K562 (cell line): ENCODE measurements at regions not wholly inside any gene's neighbourhood (a gene's known extent, or its start where the extent isn't known, plus 50 kb on each side); places are given as distances from the start of the nearest gene placed in this dataset.

Experiments used
- ATAC-seq: fragments of 200-7000 bp; cut with Tn5 transposase; 3 replicates; pipeline ENCODE4 v1.9.1; 2020; ENCODE audit warnings: moderate library complexity
- BruUV-seq: library from RNA; stranded (reverse); fragments of 400-500 nt; replicated peaks from 2 replicates; lab custom pipeline; 2021; lab: Mats Ljungman, UMichigan
- CTCF ChIA-PET: fragments of 300-600 bp; formaldehyde crosslinking; extraction: SDS; loops from one replicate; lab custom pipeline; 2021; ENCODE audit warnings: low intra/inter-chr PET ratio; lab: Yijun Ruan, JAX
- POLR2A ChIA-PET: fragments of 300-600, 350-650 bp; sonication (Branson Sonifier 250); formaldehyde crosslinking; extraction: SDS; loops from one replicate; lab custom pipeline; 2021; ENCODE audit warnings: antibody characterized with exemption, inconsistent platforms; lab: Yijun Ruan, JAX
- DNase-seq, 4 experiments: peaks; one replicate each; pipeline versions ENCODE4 v3.0.0 to v3.0.0-alpha.2; 2011 to 2018; ENCODE audit warnings: low spot score in 3 of 4, mixed read lengths in 3 of 4; ENCODE audit errors: extremely low read depth in 1 of 4
- FAIRE-seq: peaks from 2 replicates; lab custom pipeline; 2011; peaks lifted over from hg19 to GRCh38; lab: Jason Lieb, UNC
- H2AFZ ChIP-seq: 2 replicates; pipeline ENCODE4 v1.6.0; 2011; ENCODE audit warnings: low read depth, low read length, control low read depth, inconsistent platforms
- H3K27ac ChIP-seq: fragments of 200-600 bp; 3 replicates; pipeline ENCODE4 v1.8.0; 2011; ENCODE audit warnings: low read depth, mild to moderate bottlenecking, control low read depth, inconsistent platforms, low read length, moderate library complexity, mixed read lengths; ENCODE audit errors: extremely low read depth
- H3K27me3 ChIP-seq, 2 experiments: fragments of 300-600 bp in 1 of 2; 2 replicates in 1 of 2; 3 replicates in 1 of 2; pipeline versions ENCODE4 v1.6.0 to v1.8.0; 2011; ENCODE audit warnings: inconsistent platforms in 2 of 2, low read length in 2 of 2, mild to moderate bottlenecking in 1 of 2, mixed read lengths in 1 of 2, moderate library complexity in 1 of 2; ENCODE audit not compliant: control insufficient read depth in 2 of 2, insufficient read depth in 2 of 2
- H3K36me3 ChIP-seq: fragments of 300-600 bp; 3 replicates; pipeline ENCODE4 v1.8.0; 2011; ENCODE audit warnings: mild to moderate bottlenecking, low read length, inconsistent platforms; ENCODE audit not compliant: control insufficient read depth, insufficient read depth
- H3K4me1 ChIP-seq, 2 experiments: fragments of 200-600 bp in 1 of 2; replicated peaks in 1 of 2; 2 replicates in 1 of 2; 3 replicates in 1 of 2; pipeline versions ENCODE4 v1.5.1 to v1.8.0; 2011; ENCODE audit warnings: inconsistent platforms in 2 of 2, low read length in 2 of 2, mild to moderate bottlenecking in 1 of 2, mixed read lengths in 1 of 2, moderate library complexity in 1 of 2; ENCODE audit not compliant: control insufficient read depth in 2 of 2, insufficient read depth in 2 of 2
- H3K4me2 ChIP-seq: 2 replicates; pipeline ENCODE4 v1.6.1; 2011; ENCODE audit warnings: low read length, control low read depth, inconsistent platforms, mixed read lengths; ENCODE audit not compliant: insufficient read depth
- H3K4me3 ChIP-seq: fragments of 200-600 bp; sonication (generic), shearing (Covaris generic); 2 replicates; pipeline ENCODE4 v1.5.1; 2016; ENCODE audit warnings: control low read depth, inconsistent platforms
- H3K79me2 ChIP-seq: fragments of 200-600 bp; 3 replicates; pipeline ENCODE4 v1.8.0; 2011; ENCODE audit warnings: low read length, inconsistent platforms; ENCODE audit not compliant: control insufficient read depth, insufficient read depth
- H3K9ac ChIP-seq, 2 experiments: 2 replicates each; pipeline versions ENCODE4 v1.6.0 to v1.6.1; 2011; ENCODE audit warnings: low read depth in 2 of 2, low read length in 2 of 2, control low read depth in 1 of 2, inconsistent platforms in 1 of 2, mild to moderate bottlenecking in 1 of 2, mixed read lengths in 1 of 2; ENCODE audit not compliant: insufficient read depth in 1 of 2
- H3K9me1 ChIP-seq: one replicate; pipeline ENCODE4 v1.6.0; 2011; ENCODE audit warnings: inconsistent platforms, mild to moderate bottlenecking, low read length, moderate library complexity; ENCODE audit not compliant: control insufficient read depth, insufficient read depth
- H3K9me3 ChIP-seq: replicated peaks from 2 replicates; pipeline ENCODE4 v1.5.1; 2011; ENCODE audit warnings: low read depth, low read length, inconsistent platforms; ENCODE audit not compliant: control insufficient read depth, insufficient read depth
- H4K20me1 ChIP-seq: replicated peaks from 2 replicates; pipeline ENCODE4 v1.6.1; 2011; ENCODE audit warnings: low read length, inconsistent platforms, mixed read lengths; ENCODE audit not compliant: control insufficient read depth, insufficient read depth
- C11orf30 ChIP-seq: fragments of 450-650 bp; IDR thresholded peaks from 2 replicates; pipeline ENCODE4 v1.6.1; 2016; ENCODE audit warnings: low read depth, mild to moderate bottlenecking
- CREB1 ChIP-seq, 2 experiments: sonication (generic) in 1 of 2; formaldehyde crosslinking in 1 of 2; IDR thresholded peaks; 2 replicates each; pipeline versions ENCODE4 v1.6.1 to v1.8.0; 2012 to 2022; ENCODE audit warnings: inconsistent platforms in 1 of 2, mild to moderate bottlenecking in 1 of 2, missing genetic modification reagents in 1 of 2, moderate library complexity in 1 of 2
- CREM ChIP-seq: IDR thresholded peaks from 2 replicates; pipeline ENCODE4 v1.6.1; 2014; ENCODE audit warnings: antibody characterized with exemption, low read depth
- HDAC2 ChIP-seq: fragments of 450-650 bp; IDR thresholded peaks from 2 replicates; pipeline ENCODE4 v1.6.1; 2016; ENCODE audit warnings: mild to moderate bottlenecking
- JUND ChIP-seq, 2 experiments: IDR thresholded peaks; 2 replicates in 1 of 2; 3 replicates in 1 of 2; pipeline ENCODE4 v1.6.1; 2011; ENCODE audit warnings: borderline replicate concordance in 2 of 2, low read depth in 2 of 2, low read length in 2 of 2, improper control_type of control experiment in 1 of 2, missing biosample characterization in 1 of 2, missing genetic modification characterization in 1 of 2, missing genetic modification reagents in 1 of 2
- POLR2AphosphoS5 ChIP-seq: IDR thresholded peaks from 2 replicates; pipeline ENCODE4 v1.6.1; 2011; ENCODE audit warnings: mild to moderate bottlenecking, low read depth, low read length, moderate library complexity; ENCODE audit not compliant: control insufficient read depth, insufficient read depth
- RAD21 ChIP-seq, 2 experiments: fragments of 250-450 bp in 1 of 2; fragments of 450-650 bp in 1 of 2; sonication (Bioruptor Pico) in 1 of 2; formaldehyde crosslinking in 1 of 2; IDR thresholded peaks in 1 of 2; conservative IDR thresholded peaks in 1 of 2; 2 replicates each; pipeline versions ENCODE4 v1.4.0 to v1.8.0; 2020 to 2022; ENCODE audit warnings: mild to moderate bottlenecking in 2 of 2, moderate library complexity in 1 of 2
- SAFB2 ChIP-seq: fragments of 200-400 bp; formaldehyde crosslinking; IDR thresholded peaks from 2 replicates; pipeline ENCODE4 v1.6.1; 2018; ENCODE audit warnings: borderline replicate concordance, low read length, low read depth, moderate library complexity; ENCODE audit not compliant: severe bottlenecking
- STAG1 ChIP-seq: sonication (generic); formaldehyde crosslinking; IDR thresholded peaks from 2 replicates; pipeline ENCODE4 v1.5.0; 2020; ENCODE audit warnings: missing genetic modification reagents, borderline replicate concordance
- ZEB2 ChIP-seq: fragments of 450-650 bp; IDR thresholded peaks from 2 replicates; pipeline ENCODE4 v1.6.1; 2016
- ZNF316 ChIP-seq: fragments of 450-650 bp; IDR thresholded peaks from 2 replicates; pipeline ENCODE4 v1.6.1; 2016
- ZNF696 ChIP-seq: fragments of 250-450 bp; sonication (Bioruptor Pico); conservative IDR thresholded peaks from 2 replicates; pipeline ENCODE4 v1.4.0; 2020; ENCODE audit warnings: mild to moderate bottlenecking, moderate library complexity
- WGBS: fragments of 100-300 bp; shearing (Covaris generic); methylation state at CpG from one replicate; pipeline ENCODE4 v1.1.6; 2016; ENCODE audit warnings: low coverage, mixed read lengths; ENCODE audit not compliant: insufficient coverage; ENCODE audit errors: missing lambda C conversion rate; 5-methylcytosine and 5-hydroxymethylcytosine counted together
- in situ Hi-C: fragments of 300-500 bp; cut with MboI; formaldehyde crosslinking; loops from 4 replicates; pipeline ENCODE4 v1.15.0; 2018; ENCODE audit warnings: inconsistent platforms, mixed read lengths
- intact Hi-C: fragments of 100-400 bp; cut with micrococcal nuclease; formaldehyde crosslinking; loops from 2 replicates; pipeline ENCODE4 v1.14.2; 2022
- TF ChIP-seq, protein P1 (sequence below): sonication (generic); formaldehyde crosslinking; IDR thresholded peaks from 2 replicates; pipeline ENCODE4 v1.4.0; 2020; ENCODE audit warnings: mild to moderate bottlenecking, missing genetic modification reagents
- TF ChIP-seq, protein P2 (sequence below): fragments of 200-800 bp; sonication (Bioruptor generic); IDR thresholded peaks from 2 replicates; pipeline ENCODE4 v1.6.1; 2017; ENCODE audit warnings: missing genetic modification characterization, missing compliant biosample characterization
- TF ChIP-seq, protein P3 (sequence below), 3 experiments: IDR thresholded peaks in 2 of 3; conservative IDR thresholded peaks in 1 of 3; 2 replicates each; pipeline ENCODE4 v1.5.1; 2011 to 2012; ENCODE audit warnings: low read length in 3 of 3, mild to moderate bottlenecking in 3 of 3, control low read depth in 2 of 3, improper control_type of control experiment in 1 of 3, inconsistent platforms in 1 of 3, low read depth in 1 of 3, mixed read lengths in 1 of 3, moderate library complexity in 1 of 3; ENCODE audit not compliant: insufficient read depth in 2 of 3

DNA sequence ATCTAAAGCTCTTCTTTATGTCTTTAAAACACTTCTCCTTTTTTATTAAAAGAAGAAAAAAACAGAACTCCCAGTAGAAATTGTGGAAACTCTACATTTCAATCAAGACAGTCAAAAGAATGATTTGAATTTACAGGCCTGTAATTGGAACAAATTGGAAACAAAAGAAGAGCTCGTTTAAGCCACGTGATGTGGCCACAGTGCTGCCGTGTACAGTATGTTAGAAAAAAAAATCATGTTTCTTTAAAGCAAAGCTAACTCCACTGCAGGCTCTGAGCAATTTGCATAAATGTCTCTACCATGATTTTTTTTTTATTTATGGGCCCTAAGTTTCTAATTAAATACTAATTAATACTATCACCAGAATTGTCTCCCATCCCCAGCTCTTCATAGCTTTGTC, 325.6 kb downstream of the ZSWIM6 start (continued):
- TF ChIP-seq, protein P1, sequence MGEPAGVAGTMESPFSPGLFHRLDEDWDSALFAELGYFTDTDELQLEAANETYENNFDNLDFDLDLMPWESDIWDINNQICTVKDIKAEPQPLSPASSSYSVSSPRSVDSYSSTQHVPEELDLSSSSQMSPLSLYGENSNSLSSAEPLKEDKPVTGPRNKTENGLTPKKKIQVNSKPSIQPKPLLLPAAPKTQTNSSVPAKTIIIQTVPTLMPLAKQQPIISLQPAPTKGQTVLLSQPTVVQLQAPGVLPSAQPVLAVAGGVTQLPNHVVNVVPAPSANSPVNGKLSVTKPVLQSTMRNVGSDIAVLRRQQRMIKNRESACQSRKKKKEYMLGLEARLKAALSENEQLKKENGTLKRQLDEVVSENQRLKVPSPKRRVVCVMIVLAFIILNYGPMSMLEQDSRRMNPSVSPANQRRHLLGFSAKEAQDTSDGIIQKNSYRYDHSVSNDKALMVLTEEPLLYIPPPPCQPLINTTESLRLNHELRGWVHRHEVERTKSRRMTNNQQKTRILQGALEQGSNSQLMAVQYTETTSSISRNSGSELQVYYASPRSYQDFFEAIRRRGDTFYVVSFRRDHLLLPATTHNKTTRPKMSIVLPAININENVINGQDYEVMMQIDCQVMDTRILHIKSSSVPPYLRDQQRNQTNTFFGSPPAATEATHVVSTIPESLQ (CRISPR knock-in tag), result no peak

DNA sequence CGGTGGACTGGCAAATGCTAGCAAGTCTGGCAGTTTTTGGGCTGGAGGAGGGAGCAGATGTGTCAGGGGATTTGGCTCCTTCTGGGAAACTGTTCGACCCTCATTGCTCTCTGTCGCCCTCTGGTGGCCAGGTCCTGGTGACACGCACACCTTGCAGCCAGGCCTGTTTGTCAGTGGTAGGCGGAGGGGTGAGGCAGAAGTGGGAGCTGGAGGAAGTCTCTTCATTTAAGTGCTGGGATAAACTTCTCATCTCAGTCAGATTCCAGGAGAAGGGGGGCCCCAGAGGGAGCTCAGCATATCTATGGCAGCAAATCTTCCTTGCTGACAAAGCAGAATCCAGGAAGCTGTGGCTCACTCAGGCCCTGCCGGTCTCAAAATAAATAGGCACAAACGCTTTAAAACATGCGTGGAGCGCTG, 326.5 kb downstream of the ZSWIM6 start:
- POLR2A ChIA-PET, result no interaction called here
- intact Hi-C loops, result loop anchor here (2.0 to 10.0 kb wide), 4 partner anchors 224 to 981 kb away; no protein-coding TSS in a partner anchor
- H3K27ac ChIP-seq, result no peak overlapping the region
- in situ Hi-C loops, result no loop called here
- no peak overlapping the region for H3K9ac ChIP-seq
- no peak overlapping the region for H2AFZ ChIP-seq
- ATAC-seq, result peak; percentile 97
- no peaks in the 10 kb centered on the region for H3K79me2 ChIP-seq
- CTCF ChIA-PET, result interaction anchor here (0.6 to 1.8 kb wide), 3 partner anchors 385 to 699 kb away, joined by 4 to 7 read pairs (median 5); no protein-coding TSS in a partner anchor
- H3K4me3 ChIP-seq, result no peak overlapping the region
- peaks cover 10 to 37% of the 10 kb centered on the region in 2 experiments; a peak in 4 of 5 replicates for H3K27me3 ChIP-seq
- FAIRE-seq, result peak; percentile 87
- no TSS peak for BruUV-seq
- no peak overlapping the region for H3K4me2 ChIP-seq
- peak; percentile 71 to 86 (median 82) for DNase-seq
- no peaks in the 10 kb centered on the region for H3K36me3 ChIP-seq
- H4K20me1 ChIP-seq, result no peaks in the 10 kb centered on the region
- no peaks in the 10 kb centered on the region for H3K4me1 ChIP-seq
- no peaks in the 10 kb centered on the region for H3K9me1 ChIP-seq
- H3K9me3 ChIP-seq, result no peaks in the 10 kb centered on the region
- WGBS, result 11% methylated on average over 9 of the region's 9 CpGs
- TF ChIP-seq RAD21 (CRISPR knock-in tag; conservative IDR thresholded peaks at IDR 0.05 in 1 of 2, IDR thresholded peaks at IDR 0.05 in 1 of 2) (peak; percentile 68 to 83), ZNF316 (peak; percentile 37; the same call in 1 of the 2 replicates), ZNF696 (no peak), HDAC2 (no peak), CREM (peak; percentile 80), JUND (IDR thresholded peaks at IDR 0.05; ENCODE audit: borderline replicate concordance, low read depth, low read length) (0 out of 2 replicates have a peak, but pooled peaks have one; percentile 22), JUND (tag; IDR thresholded peaks at IDR 0.05; ENCODE audit: borderline replicate concordance, low read depth, low read length) (no peak), CREB1 (IDR thresholded peaks at IDR 0.05) (no peak), CREB1 (CRISPR knock-in tag; IDR thresholded peaks at IDR 0.05) (0 out of 2 replicates have a peak, but pooled peaks have one; percentile 38), SAFB2 (no peak), STAG1 (CRISPR knock-in tag) (peak; percentile 53; the same call in 1 of the 2 replicates), POLR2AphosphoS5 (no peak), ZEB2 (peak; percentile 40; the same call in 1 of the 2 replicates), C11orf30 (peak; percentile 37; the same call in 1 of the 2 replicates)
- TF ChIP-seq, protein P2, sequence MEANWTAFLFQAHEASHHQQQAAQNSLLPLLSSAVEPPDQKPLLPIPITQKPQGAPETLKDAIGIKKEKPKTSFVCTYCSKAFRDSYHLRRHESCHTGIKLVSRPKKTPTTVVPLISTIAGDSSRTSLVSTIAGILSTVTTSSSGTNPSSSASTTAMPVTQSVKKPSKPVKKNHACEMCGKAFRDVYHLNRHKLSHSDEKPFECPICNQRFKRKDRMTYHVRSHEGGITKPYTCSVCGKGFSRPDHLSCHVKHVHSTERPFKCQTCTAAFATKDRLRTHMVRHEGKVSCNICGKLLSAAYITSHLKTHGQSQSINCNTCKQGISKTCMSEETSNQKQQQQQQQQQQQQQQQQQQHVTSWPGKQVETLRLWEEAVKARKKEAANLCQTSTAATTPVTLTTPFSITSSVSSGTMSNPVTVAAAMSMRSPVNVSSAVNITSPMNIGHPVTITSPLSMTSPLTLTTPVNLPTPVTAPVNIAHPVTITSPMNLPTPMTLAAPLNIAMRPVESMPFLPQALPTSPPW (CRISPR knock-in tag), result peak; percentile 27; the same call in 1 of the 2 replicates
- TF ChIP-seq, protein P3, sequence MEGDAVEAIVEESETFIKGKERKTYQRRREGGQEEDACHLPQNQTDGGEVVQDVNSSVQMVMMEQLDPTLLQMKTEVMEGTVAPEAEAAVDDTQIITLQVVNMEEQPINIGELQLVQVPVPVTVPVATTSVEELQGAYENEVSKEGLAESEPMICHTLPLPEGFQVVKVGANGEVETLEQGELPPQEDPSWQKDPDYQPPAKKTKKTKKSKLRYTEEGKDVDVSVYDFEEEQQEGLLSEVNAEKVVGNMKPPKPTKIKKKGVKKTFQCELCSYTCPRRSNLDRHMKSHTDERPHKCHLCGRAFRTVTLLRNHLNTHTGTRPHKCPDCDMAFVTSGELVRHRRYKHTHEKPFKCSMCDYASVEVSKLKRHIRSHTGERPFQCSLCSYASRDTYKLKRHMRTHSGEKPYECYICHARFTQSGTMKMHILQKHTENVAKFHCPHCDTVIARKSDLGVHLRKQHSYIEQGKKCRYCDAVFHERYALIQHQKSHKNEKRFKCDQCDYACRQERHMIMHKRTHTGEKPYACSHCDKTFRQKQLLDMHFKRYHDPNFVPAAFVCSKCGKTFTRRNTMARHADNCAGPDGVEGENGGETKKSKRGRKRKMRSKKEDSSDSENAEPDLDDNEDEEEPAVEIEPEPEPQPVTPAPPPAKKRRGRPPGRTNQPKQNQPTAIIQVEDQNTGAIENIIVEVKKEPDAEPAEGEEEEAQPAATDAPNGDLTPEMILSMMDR (IDR thresholded peaks at IDR 0.05 in 2 of 3, conservative IDR thresholded peaks at IDR 0.05 in 1 of 3; ENCODE audit: insufficient read depth in 2 of 3, low read depth in 1 of 3, low read length in 3 of 3), result peak; percentile 80 to 93 (median 83)
